OCI-LY7 (cell line): ENCODE measurements at regions not wholly inside any gene's neighbourhood (a gene's known extent, or its start where the extent isn't known, plus 50 kb on each side); places are given as distances from the start of the nearest gene placed in this dataset.

ENCODE experiments used
- BruUV-seq: library from RNA; stranded (reverse); fragments of 400-500 nt; replicated peaks from 2 replicates; lab custom pipeline; 2021; lab: Mats Ljungman, UMichigan
- CTCF ChIA-PET: fragments of 300-600 bp; sonication (Branson Sonifier 250); formaldehyde crosslinking; loops from one replicate; lab custom pipeline; 2022; ENCODE audit warnings: antibody characterized with exemption; ENCODE audit not compliant: unreplicated experiment; lab: Charles Lee
- POLR2A ChIA-PET: fragments of 300-600 bp; sonication (Branson Sonifier 250); formaldehyde crosslinking; loops from one replicate; lab custom pipeline; 2022; ENCODE audit warnings: antibody characterized with exemption; lab: Charles Lee
- DNase-seq: peaks from one replicate; pipeline ENCODE4 v3.0.0-alpha.2; 2015; ENCODE audit warnings: low spot score
- H2AFZ ChIP-seq: fragments of 200-600 bp; sonication (generic), shearing (Covaris generic); 2 replicates; pipeline ENCODE4 v1.6.1; 2014; ENCODE audit warnings: mild to moderate bottlenecking, antibody characterized with exemption, low read length, moderate library complexity
- H3K27ac ChIP-seq: fragments of 200-600 bp; sonication (generic); 2 replicates; pipeline ENCODE4 v1.5.1; 2014; ENCODE audit warnings: mixed run types, low read depth, mild to moderate bottlenecking, moderate library complexity, low read length, inconsistent platforms; ENCODE audit not compliant: poor library complexity, severe bottlenecking
- H3K36me3 ChIP-seq: fragments of 200-600 bp; sonication (generic); 2 replicates; pipeline ENCODE4 v1.6.1; 2014; ENCODE audit warnings: mild to moderate bottlenecking, antibody characterized with exemption, low read length, moderate library complexity, mixed read lengths; ENCODE audit not compliant: insufficient read depth
- H3K4me1 ChIP-seq: fragments of 200-600 bp; sonication (generic); 2 replicates; pipeline ENCODE4 v1.5.1; 2014; ENCODE audit warnings: mild to moderate bottlenecking, low read length; ENCODE audit not compliant: insufficient read depth, poor library complexity, severe bottlenecking
- H3K4me2 ChIP-seq: fragments of 200-600 bp; sonication (generic); 2 replicates; pipeline ENCODE4 v1.6.1; 2014; ENCODE audit warnings: mild to moderate bottlenecking, low read length
- H3K4me3 ChIP-seq: fragments of 200-600 bp; sonication (generic); 2 replicates; pipeline ENCODE4 v1.5.1; 2014; ENCODE audit warnings: mild to moderate bottlenecking, low read depth, low read length; ENCODE audit not compliant: poor library complexity, severe bottlenecking
- H3K79me2 ChIP-seq: fragments of 200-600 bp; sonication (generic); 2 replicates; pipeline ENCODE4 v1.6.1; 2016; ENCODE audit warnings: low read depth, mild to moderate bottlenecking, low read length, moderate library complexity, mixed read lengths; ENCODE audit not compliant: insufficient read depth
- H3K9me2 ChIP-seq: fragments of 200-600 bp; sonication (generic); 2 replicates; pipeline ENCODE4 v1.6.1; 2016; ENCODE audit warnings: mild to moderate bottlenecking, low read length, mixed read lengths; ENCODE audit not compliant: insufficient read depth
- H3K9me3 ChIP-seq: fragments of 200-600 bp; sonication (generic); 2 replicates; pipeline ENCODE4 v1.6.1; 2014; ENCODE audit warnings: mild to moderate bottlenecking, mixed run types, low read length, mixed read lengths
- H4K20me1 ChIP-seq: fragments of 200-600 bp; sonication (generic); 2 replicates; pipeline ENCODE4 v1.6.1; 2014; ENCODE audit warnings: mild to moderate bottlenecking, antibody characterized with exemption, low read length, moderate library complexity, mixed read lengths; ENCODE audit not compliant: insufficient read depth
- CTCF ChIP-seq: fragments of 200-600 bp; sonication (generic); conservative IDR thresholded peaks from 2 replicates; pipeline ENCODE4 v1.5.1; 2014; ENCODE audit warnings: mild to moderate bottlenecking, antibody characterized with exemption, low read length, moderate library complexity, mixed read lengths
- EZH2phosphoT487 ChIP-seq: fragments of 200-600 bp; sonication (generic); IDR thresholded peaks from 2 replicates; pipeline ENCODE4 v1.6.1; 2018; ENCODE audit warnings: low read depth, borderline replicate concordance, mild to moderate bottlenecking, mixed run types, antibody characterized with exemption, low read length, moderate library complexity, mixed read lengths
- intact Hi-C: fragments of 100-400 bp; cut with micrococcal nuclease; formaldehyde crosslinking; loops from one replicate; pipeline ENCODE4 v1.10.0; 2022; ENCODE audit not compliant: unreplicated experiment

- ChIA-PET CTCF (no interaction called here), POLR2A (no interaction called here)
- H2AFZ ChIP-seq = no peak overlapping the region
- no TSS peak for BruUV-seq
- H3K9me3 ChIP-seq = no peaks in the 10 kb centered on the region
- no peaks in the 10 kb centered on the region for H3K79me2 ChIP-seq
- no peak for DNase-seq
- H3K4me1 ChIP-seq = no peaks in the 10 kb centered on the region
- no peak overlapping the region for H3K4me3 ChIP-seq
- no peaks in the 10 kb centered on the region for H3K9me2 ChIP-seq
- no peaks in the 10 kb centered on the region for H4K20me1 ChIP-seq
- intact Hi-C loops = no loop called here
- H3K27ac ChIP-seq = no peak overlapping the region
- no peak overlapping the region for H3K4me2 ChIP-seq
- no peak for TF ChIP-seq CTCF
- TF ChIP-seq EZH2phosphoT487 = no peak
- H3K36me3 ChIP-seq = no peaks in the 10 kb centered on the region
Observed at GRCh38 chrX:144494074-144494473, 610.2 kb downstream of the UBE2NL start.

GRCh38 chrX:144531877-144532276, 648.0 kb downstream of the UBE2NL start:
- Histone ChIP-seq H3K9me3 (no peaks in the 10 kb centered on the region), H3K9me2 (no peaks in the 10 kb centered on the region), H3K4me1 (no peaks in the 10 kb centered on the region), H3K4me2 (no peak overlapping the region), H3K27ac (no peak overlapping the region), H3K4me3 (no peak overlapping the region), H3K79me2 (no peaks in the 10 kb centered on the region), H2AFZ (no peak overlapping the region), H4K20me1 (no peaks in the 10 kb centered on the region), H3K36me3 (no peaks in the 10 kb centered on the region)
- POLR2A ChIA-PET = no interaction called here
- no peak for DNase-seq
- intact Hi-C loops = no loop called here
- CTCF ChIA-PET = no interaction called here
- TF ChIP-seq CTCF (no peak), EZH2phosphoT487 (no peak)
- BruUV-seq = no TSS peak

GRCh38 chrX:144566592-144566991, 680.7 kb upstream of the SPANXN1 start:
- BruUV-seq = no TSS peak
- H3K4me2 ChIP-seq = no peak overlapping the region
- H3K79me2 ChIP-seq = no peaks in the 10 kb centered on the region
- POLR2A ChIA-PET = no interaction called here
- H3K27ac ChIP-seq = no peak overlapping the region
- no peak overlapping the region for H2AFZ ChIP-seq
- CTCF ChIA-PET = no interaction called here
- H3K4me1 ChIP-seq = no peaks in the 10 kb centered on the region
- H3K9me2 ChIP-seq = no peaks in the 10 kb centered on the region
- no peaks in the 10 kb centered on the region for H3K36me3 ChIP-seq
- H3K9me3 ChIP-seq = no peaks in the 10 kb centered on the region
- no peak for DNase-seq
- no peaks in the 10 kb centered on the region for H4K20me1 ChIP-seq
- intact Hi-C loops = no loop called here
- no peak overlapping the region for H3K4me3 ChIP-seq
- TF ChIP-seq CTCF (no peak), EZH2phosphoT487 (no peak)
